Epithelial cell of proximal tubule (primary cell): ENCODE measurements at regions not wholly inside any gene's neighbourhood (a gene's known extent, or its start where the extent isn't known, plus 50 kb on each side); places are given as distances from the start of the nearest gene placed in this dataset.

Experiments
- DNase-seq: peaks from one replicate; pipeline ENCODE4 v3.0.0-alpha.2; 2011; ENCODE audit warnings: low read depth
- H3K4me3 ChIP-seq: 2 replicates; pipeline ENCODE4 v1.5.1; 2011; ENCODE audit warnings: low read depth, mild to moderate bottlenecking, low read length
- TF ChIP-seq, protein P1 (sequence below): conservative IDR thresholded peaks from 2 replicates; pipeline ENCODE4 v1.5.1; 2012; ENCODE audit warnings: low read depth, mild to moderate bottlenecking, low read length

DNA sequence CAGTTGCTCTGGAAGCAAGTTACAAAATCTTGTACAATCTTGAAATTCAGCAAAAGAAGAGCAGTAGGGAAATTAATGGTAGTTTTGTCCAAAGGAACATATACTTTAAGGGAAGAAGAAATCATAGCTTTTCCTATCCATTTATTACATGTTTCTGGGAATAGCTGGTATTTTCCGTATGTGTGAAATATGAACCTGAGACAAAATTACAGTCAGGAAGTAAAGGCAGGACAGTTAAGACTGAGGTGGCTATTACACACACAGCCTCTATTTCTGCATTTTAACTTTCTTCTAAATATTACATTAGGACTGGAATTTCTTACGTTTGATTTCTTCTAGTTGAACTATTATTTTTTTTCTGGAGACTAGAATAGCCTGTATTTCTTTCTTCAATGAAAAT is 1197.3 kb downstream of the SORCS3 start:
- DNase-seq, result no peak
- TF ChIP-seq, protein P1, sequence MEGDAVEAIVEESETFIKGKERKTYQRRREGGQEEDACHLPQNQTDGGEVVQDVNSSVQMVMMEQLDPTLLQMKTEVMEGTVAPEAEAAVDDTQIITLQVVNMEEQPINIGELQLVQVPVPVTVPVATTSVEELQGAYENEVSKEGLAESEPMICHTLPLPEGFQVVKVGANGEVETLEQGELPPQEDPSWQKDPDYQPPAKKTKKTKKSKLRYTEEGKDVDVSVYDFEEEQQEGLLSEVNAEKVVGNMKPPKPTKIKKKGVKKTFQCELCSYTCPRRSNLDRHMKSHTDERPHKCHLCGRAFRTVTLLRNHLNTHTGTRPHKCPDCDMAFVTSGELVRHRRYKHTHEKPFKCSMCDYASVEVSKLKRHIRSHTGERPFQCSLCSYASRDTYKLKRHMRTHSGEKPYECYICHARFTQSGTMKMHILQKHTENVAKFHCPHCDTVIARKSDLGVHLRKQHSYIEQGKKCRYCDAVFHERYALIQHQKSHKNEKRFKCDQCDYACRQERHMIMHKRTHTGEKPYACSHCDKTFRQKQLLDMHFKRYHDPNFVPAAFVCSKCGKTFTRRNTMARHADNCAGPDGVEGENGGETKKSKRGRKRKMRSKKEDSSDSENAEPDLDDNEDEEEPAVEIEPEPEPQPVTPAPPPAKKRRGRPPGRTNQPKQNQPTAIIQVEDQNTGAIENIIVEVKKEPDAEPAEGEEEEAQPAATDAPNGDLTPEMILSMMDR, result no peak
- peak overlapping the region; percentile 45 for H3K4me3 ChIP-seq

GRCh38 chr10:105837951-105838350 is 1196.9 kb downstream of the SORCS3 start:
- peak overlapping the region; percentile 45 for H3K4me3 ChIP-seq
- TF ChIP-seq, protein P1, result no peak
- DNase-seq, result peak; percentile 7

DNA sequence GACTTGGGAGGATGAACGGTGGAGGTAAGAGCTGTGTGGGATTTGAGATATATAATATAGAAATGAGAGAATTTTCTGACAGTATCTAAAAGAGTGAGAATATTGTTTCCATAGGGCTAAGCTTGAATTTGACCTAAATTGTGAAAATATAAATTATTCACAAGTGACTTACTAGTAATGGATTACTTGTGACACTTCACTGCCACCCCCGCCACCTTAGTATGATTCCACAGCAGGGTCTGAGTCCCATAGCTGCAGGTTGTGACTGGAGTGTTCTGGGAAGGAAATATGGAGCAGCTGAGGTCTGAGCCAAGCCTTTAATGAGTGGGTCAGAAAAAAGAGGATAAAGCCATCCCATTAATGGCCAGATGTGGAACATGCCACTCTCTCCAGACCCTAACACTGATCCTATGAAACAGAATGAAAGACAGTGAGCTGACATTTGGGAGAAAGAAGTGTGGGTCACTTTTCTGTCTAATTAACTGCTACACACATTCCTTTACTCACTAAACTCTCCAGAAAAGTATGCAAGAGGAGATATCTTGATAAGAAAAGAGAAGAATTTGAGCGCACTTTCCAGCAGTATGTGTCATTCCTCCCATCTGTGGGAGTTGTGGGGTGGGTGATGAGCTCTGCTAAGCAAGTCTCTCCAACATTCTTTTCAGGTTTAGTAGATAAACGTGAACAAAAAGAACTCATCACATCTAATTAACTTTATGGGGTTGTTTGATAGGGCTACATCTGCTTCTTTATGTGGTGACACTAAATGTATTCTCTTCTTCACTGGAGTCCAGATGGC is 1193.4 kb downstream of the SORCS3 start:
- DNase-seq, result no peak
- TF ChIP-seq, protein P1, result no peak
- no peak overlapping the region for H3K4me3 ChIP-seq

DNA sequence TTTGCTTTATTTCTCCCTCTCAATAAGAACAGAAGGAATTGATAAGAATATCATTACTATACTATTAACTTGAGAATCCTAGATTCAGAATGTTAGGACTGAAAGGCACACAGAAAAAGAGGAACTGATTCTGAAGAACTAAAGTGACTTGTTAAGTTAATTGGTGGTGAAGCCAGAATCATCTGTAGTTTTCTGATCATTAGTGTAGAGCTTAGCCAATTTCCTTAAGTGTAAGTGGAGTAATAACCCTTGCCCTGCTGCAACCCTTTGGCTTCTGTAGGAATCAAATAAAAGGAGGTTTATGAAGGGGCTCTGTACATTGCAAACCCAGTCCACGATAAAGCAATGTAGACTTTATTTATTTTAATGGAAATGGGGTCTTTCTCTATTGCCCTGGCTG is 1186.0 kb downstream of the SORCS3 start:
- DNase-seq, result no peak
- TF ChIP-seq, protein P1, result no peak
- H3K4me3 ChIP-seq, result no peak overlapping the region

DNA sequence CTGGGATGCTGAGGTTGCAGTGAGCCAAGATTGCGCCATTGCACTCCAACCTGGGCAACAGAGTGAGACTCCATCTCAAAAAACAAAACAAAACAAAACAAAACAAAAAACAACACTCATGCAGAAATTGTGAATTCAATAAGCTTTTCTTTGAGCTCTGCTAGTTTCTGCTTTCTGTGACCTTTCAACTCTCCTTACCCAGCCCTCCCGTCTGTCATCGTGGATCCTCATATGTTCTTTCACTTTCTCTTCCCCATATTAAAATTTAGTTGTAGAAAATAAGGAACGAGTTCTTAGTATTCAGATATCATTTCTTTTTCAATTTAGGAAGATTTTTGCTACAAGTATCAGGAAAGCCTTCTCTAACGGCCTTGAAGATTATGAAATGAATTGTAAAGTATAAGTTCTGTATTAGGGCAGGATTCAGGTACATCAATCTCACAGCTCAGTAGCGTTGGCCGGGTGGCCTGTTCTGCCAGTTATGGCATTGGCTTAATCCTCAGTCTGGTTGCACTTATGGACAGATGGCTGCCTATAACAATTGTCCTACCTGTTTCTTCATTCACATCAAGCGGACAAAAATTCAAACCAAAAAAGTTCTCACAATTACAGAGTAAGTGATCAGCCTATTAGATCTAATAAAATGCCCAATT is 1167.0 kb downstream of the SORCS3 start:
- H3K4me3 ChIP-seq, result no peak overlapping the region
- TF ChIP-seq, protein P1, result no peak
- DNase-seq, result no peak

- TF ChIP-seq, protein P1, result no peak
- no peak for DNase-seq
- H3K4me3 ChIP-seq, result no peak overlapping the region
Measured at GRCh38 chr10:105803206-105803605, 1162.1 kb downstream of the SORCS3 start.

DNA sequence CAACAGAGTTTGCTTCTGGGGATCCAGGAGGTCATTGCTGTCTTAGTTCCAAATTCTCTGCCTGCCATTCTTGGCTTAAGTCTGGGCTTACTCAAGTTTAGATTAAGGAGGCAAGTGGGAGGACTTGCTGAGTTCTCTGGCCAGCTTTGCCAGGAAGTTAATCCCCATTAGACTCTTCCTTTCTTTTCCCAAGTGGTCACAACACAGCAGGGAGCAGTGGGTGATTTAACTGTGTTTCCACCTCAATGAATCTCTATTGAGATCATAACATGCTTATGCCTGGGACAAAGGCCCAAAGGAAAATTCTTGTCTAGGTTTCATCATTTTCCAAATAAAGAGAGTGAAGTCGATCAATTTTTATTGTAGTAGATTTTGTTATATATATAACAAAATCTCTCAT is 1159.6 kb downstream of the SORCS3 start:
- H3K4me3 ChIP-seq, result no peak overlapping the region
- DNase-seq, result no peak
- TF ChIP-seq, protein P1, result no peak
